ENCODE measurements at regions not wholly inside any gene's neighbourhood (a gene's known extent, or its start where the extent isn't known, plus 50 kb on each side); places are given as distances from the start of the nearest gene placed in this dataset.

DNA sequence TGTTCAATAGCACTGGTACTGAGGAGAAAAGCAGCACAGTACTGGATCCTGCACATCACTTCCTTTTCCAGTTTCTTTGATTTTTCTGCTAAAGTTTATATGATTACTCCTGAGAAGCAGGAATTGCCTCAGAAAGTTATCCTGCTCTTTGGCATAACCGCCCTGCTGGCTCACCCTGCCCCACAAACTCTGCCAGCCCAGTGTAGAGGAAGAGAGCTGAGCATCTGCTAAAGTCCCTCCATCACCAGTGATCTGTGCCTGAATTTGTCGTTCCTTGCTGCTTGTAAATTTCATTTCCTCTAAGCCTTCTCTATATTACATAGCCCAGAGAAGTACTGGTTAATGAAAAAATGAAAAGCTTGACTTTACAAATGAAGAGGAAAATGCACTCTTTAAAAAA, 87.0 kb upstream of the C1orf21 start:
- H3K9me3 ChIP-seq (ENCODE audit: insufficient read depth, low read length, severe bottlenecking) = no peaks in the 10 kb centered on the region

DNA sequence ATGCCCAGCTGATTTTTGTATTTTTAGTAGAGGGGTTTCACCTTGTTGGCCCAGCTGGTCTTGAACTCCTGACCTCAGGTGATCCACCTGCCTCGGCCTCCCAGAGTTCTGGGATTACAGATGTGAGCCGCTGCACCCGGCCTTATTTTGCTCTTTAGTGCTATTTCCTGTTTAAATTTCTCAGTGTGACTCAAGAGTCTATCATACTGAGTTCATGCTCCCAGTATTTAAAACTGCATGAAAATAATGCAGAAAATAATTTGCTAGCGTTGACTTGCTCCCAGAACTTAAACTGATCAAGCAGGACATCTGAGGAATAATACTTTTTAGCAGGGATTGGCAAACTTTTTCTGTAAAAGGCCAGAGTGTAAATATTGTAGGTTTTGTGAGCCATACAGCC, 86.4 kb upstream of the C1orf21 start:
- H3K4me2 ChIP-seq (ENCODE audit: insufficient read depth, low read length) = no peak overlapping the region
- no peak overlapping the region for H3K27ac ChIP-seq (ENCODE audit: low read length)
- no peak for ATAC-seq (ENCODE audit: insufficient read depth, low read depth)
- no peak overlapping the region for H2AFZ ChIP-seq (ENCODE audit: low read depth, low read length)
- no peaks in the 10 kb centered on the region for H3K36me3 ChIP-seq (ENCODE audit: insufficient read depth, low read length)
- TF ChIP-seq, protein P1, sequence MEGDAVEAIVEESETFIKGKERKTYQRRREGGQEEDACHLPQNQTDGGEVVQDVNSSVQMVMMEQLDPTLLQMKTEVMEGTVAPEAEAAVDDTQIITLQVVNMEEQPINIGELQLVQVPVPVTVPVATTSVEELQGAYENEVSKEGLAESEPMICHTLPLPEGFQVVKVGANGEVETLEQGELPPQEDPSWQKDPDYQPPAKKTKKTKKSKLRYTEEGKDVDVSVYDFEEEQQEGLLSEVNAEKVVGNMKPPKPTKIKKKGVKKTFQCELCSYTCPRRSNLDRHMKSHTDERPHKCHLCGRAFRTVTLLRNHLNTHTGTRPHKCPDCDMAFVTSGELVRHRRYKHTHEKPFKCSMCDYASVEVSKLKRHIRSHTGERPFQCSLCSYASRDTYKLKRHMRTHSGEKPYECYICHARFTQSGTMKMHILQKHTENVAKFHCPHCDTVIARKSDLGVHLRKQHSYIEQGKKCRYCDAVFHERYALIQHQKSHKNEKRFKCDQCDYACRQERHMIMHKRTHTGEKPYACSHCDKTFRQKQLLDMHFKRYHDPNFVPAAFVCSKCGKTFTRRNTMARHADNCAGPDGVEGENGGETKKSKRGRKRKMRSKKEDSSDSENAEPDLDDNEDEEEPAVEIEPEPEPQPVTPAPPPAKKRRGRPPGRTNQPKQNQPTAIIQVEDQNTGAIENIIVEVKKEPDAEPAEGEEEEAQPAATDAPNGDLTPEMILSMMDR (IDR thresholded peaks at IDR 0.05; ENCODE audit: borderline replicate concordance, extremely low read depth, low read length, poor library complexity, severe bottlenecking) = no peak
- H3K4me1 ChIP-seq (ENCODE audit: insufficient read depth, low read length) = peaks cover 22% of the 10 kb centered on the region
- H3K79me2 ChIP-seq (ENCODE audit: insufficient read depth, low read length) = no peaks in the 10 kb centered on the region
- no peak for DNase-seq
- H3K9ac ChIP-seq (ENCODE audit: low read depth, low read length) = no peak overlapping the region
- no peaks in the 10 kb centered on the region for H4K20me1 ChIP-seq (ENCODE audit: insufficient read depth, low read length)
- no peaks in the 10 kb centered on the region for H3K27me3 ChIP-seq (ENCODE audit: insufficient read depth, low read length, poor library complexity)
- H3K4me3 ChIP-seq (ENCODE audit: low read depth in 1 of 2, low read length in 2 of 2) = no peak overlapping the region
- no peaks in the 10 kb centered on the region for H3K9me3 ChIP-seq (ENCODE audit: insufficient read depth, low read length, severe bottlenecking)

More for the DNA sequence above, 87.0 kb upstream of the C1orf21 start:
- no peak for TF ChIP-seq EZH2 (IDR thresholded peaks at IDR 0.05; ENCODE audit: borderline replicate concordance, low read depth, low read length, severe bottlenecking)
- H3K4me1 ChIP-seq (ENCODE audit: insufficient read depth, low read length) = peaks cover 23% of the 10 kb centered on the region
- no peaks in the 10 kb centered on the region for H4K20me1 ChIP-seq (ENCODE audit: insufficient read depth, low read length)
- no peaks in the 10 kb centered on the region for H3K36me3 ChIP-seq (ENCODE audit: insufficient read depth, low read length)
- H2AFZ ChIP-seq (ENCODE audit: low read depth, low read length) = no peak overlapping the region
- no peak overlapping the region for H3K4me3 ChIP-seq (ENCODE audit: low read depth in 1 of 2, low read length in 2 of 2)
- H3K27ac ChIP-seq (ENCODE audit: low read length) = no peak overlapping the region
- H3K27me3 ChIP-seq (ENCODE audit: insufficient read depth, low read length, poor library complexity) = no peaks in the 10 kb centered on the region
- ATAC-seq (ENCODE audit: insufficient read depth, low read depth) (no peak), DNase-seq (no peak)
- H3K4me2 ChIP-seq (ENCODE audit: insufficient read depth, low read length) = no peak overlapping the region
- no peak overlapping the region for H3K9ac ChIP-seq (ENCODE audit: low read depth, low read length)
- H3K79me2 ChIP-seq (ENCODE audit: insufficient read depth, low read length) = no peaks in the 10 kb centered on the region

DNA sequence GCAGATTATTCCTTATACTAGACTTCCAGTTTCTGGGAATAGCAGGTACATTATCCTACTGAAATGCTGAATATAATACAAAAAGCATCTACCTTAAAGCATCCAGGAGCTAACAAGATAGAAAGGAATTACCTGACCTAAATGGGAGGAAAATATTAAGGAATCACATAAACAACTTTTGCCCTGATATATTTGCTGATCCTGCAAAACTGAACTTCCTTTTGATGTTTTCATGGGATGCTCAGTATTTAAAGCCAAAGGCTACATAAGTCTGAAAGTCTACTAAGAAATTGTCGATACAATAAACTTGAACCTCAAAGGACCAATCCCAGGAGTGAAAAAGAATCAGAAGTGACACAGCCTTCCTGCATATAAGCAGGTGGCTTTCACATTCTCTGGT, 85.6 kb upstream of the C1orf21 start:
- Histone ChIP-seq H3K9ac (ENCODE audit: low read depth, low read length) (no peak overlapping the region), H3K36me3 (ENCODE audit: insufficient read depth, low read length) (no peaks in the 10 kb centered on the region), H3K4me3 (ENCODE audit: low read depth in 1 of 2, low read length in 2 of 2) (no peak overlapping the region), H3K9me3 (ENCODE audit: insufficient read depth, low read length, severe bottlenecking) (no peaks in the 10 kb centered on the region), H3K79me2 (ENCODE audit: insufficient read depth, low read length) (no peaks in the 10 kb centered on the region), H2AFZ (ENCODE audit: low read depth, low read length) (no peak overlapping the region), H3K27me3 (ENCODE audit: insufficient read depth, low read length, poor library complexity) (no peaks in the 10 kb centered on the region), H3K4me2 (ENCODE audit: insufficient read depth, low read length) (no peak overlapping the region), H3K27ac (ENCODE audit: low read length) (no peak overlapping the region), H4K20me1 (ENCODE audit: insufficient read depth, low read length) (no peaks in the 10 kb centered on the region), H3K4me1 (ENCODE audit: insufficient read depth, low read length) (peaks cover 15% of the 10 kb centered on the region)
- DNase-seq (no peak), ATAC-seq (ENCODE audit: insufficient read depth, low read depth) (no peak)
- no peak for TF ChIP-seq EZH2 (IDR thresholded peaks at IDR 0.05; ENCODE audit: borderline replicate concordance, low read depth, low read length, severe bottlenecking)
- TF ChIP-seq, protein P1 (IDR thresholded peaks at IDR 0.05; ENCODE audit: borderline replicate concordance, extremely low read depth, low read length, poor library complexity, severe bottlenecking) = no peak

DNA sequence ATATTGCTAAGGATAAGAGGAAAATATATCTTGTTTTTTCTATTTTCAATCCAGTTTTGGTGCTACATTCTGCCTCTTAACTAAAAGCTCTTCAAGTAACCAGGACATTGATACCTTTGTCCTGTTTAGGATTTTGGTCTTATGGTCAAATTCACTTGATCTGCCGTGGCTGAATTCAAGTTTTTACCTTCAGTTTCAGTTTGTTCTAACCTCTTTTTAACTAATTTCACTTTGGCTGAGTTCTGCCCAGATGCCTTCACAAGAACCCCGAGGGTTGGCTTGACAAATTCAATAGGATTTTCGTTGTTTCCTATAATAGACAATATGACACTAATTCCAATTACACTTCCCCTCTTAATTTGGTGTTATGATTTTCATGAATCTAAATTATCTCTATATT, 84.5 kb upstream of the C1orf21 start:
- Histone ChIP-seq H3K27ac (ENCODE audit: low read length) (no peak overlapping the region), H3K4me1 (ENCODE audit: insufficient read depth, low read length) (peaks cover 4% of the 10 kb centered on the region; the same call in 1 of the 2 replicates), H3K9me3 (ENCODE audit: insufficient read depth, low read length, severe bottlenecking) (no peaks in the 10 kb centered on the region), H3K36me3 (ENCODE audit: insufficient read depth, low read length) (no peaks in the 10 kb centered on the region), H3K27me3 (ENCODE audit: insufficient read depth, low read length, poor library complexity) (no peaks in the 10 kb centered on the region), H3K4me2 (ENCODE audit: insufficient read depth, low read length) (no peak overlapping the region), H4K20me1 (ENCODE audit: insufficient read depth, low read length) (no peaks in the 10 kb centered on the region), H3K9ac (ENCODE audit: low read depth, low read length) (no peak overlapping the region), H3K4me3 (ENCODE audit: low read depth in 1 of 2, low read length in 2 of 2) (no peak overlapping the region), H3K79me2 (ENCODE audit: insufficient read depth, low read length) (no peaks in the 10 kb centered on the region), H2AFZ (ENCODE audit: low read depth, low read length) (no peak overlapping the region)
- ATAC-seq (ENCODE audit: insufficient read depth, low read depth) (no peak), DNase-seq (no peak)
- TF ChIP-seq EZH2 (IDR thresholded peaks at IDR 0.05; ENCODE audit: borderline replicate concordance, low read depth, low read length, severe bottlenecking) = no peak
- TF ChIP-seq, protein P1 (IDR thresholded peaks at IDR 0.05; ENCODE audit: borderline replicate concordance, extremely low read depth, low read length, poor library complexity, severe bottlenecking) = no peak
